LoVo (cell line): ENCODE measurements at regions not wholly inside any gene's neighbourhood (a gene's known extent, or its start where the extent isn't known, plus 50 kb on each side); places are given as distances from the start of the nearest gene placed in this dataset.

Experiments
- DNase-seq: peaks from one replicate; pipeline ENCODE4 v3.0.0-alpha.2; 2016; ENCODE audit warnings: low spot score

DNA sequence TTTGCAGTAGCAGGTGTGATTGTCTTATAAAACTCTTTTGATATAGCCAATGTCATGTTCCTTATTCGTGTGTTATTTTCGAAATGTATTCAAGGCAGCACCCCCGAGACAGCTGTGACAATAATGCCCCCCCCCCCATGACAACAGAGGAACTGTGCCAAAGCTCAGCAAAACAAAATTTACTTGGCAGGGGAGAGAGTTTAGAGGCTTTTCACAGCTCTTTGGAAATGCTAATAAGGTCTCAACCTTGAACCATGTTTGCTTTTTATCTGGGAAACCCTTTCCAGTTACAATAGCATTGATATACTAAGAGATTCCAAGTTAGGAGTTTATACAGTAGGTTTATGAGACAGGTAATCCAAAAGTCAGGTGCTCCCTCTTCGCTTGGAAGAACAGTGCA lies 56.4 kb upstream of the USP44 start:
- no peak for DNase-seq

- DNase-seq, result no peak
Measured at GRCh38 chr12:95605875-95606274, 54.6 kb upstream of the USP44 start.

GRCh38 chr12:95605087-95605486 lies 53.8 kb upstream of the USP44 start:
- peak; percentile 68 for DNase-seq

- no peak for DNase-seq
Measured at GRCh38 chr12:95603351-95604145, 52.3 kb upstream of the USP44 start.

DNA sequence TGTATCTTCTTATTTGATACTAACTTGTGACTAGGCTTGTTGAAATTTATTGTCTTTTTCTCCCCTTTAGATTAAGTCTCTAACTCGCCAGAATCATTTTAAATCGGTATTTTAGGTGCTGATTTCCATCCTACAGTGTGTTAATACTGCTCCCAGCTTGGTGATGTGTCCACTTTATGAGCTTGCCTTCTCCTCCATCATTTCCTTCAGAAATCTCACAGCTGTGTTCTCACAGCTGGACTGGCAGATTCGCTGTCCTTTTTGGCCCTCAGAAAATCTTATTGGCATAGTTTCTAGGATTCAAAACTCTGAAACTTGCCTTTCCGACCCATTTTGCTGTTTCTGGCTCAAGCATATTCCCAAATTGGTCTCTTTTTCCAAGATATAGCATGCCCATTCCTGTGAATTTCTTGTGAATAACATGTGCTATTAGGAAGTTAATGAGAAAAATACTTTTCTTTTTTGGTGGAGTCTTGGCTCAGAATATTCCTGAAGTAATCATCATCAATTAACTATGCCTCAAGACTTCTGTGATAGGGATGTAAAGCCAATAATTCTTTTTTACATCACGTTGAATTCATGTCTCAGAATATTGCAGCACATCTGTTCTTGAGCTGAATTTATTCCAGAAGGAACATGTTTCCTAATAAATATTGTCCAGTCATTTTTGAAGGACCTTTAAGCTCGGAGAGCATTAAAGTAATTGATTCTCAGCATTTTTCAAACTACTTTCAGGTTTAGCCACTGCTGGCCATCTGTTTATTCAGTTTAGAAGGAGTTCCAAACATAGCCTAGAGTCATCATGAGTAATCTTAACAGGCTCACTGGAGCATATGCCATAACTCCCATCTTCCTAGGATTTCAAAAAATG lies 50.0 kb upstream of the USP44 start:
- no peak for DNase-seq
